ENCODE measurements at regions not wholly inside any gene's neighbourhood (a gene's known extent, or its start where the extent isn't known, plus 50 kb on each side); places are given as distances from the start of the nearest gene placed in this dataset.

DNA sequence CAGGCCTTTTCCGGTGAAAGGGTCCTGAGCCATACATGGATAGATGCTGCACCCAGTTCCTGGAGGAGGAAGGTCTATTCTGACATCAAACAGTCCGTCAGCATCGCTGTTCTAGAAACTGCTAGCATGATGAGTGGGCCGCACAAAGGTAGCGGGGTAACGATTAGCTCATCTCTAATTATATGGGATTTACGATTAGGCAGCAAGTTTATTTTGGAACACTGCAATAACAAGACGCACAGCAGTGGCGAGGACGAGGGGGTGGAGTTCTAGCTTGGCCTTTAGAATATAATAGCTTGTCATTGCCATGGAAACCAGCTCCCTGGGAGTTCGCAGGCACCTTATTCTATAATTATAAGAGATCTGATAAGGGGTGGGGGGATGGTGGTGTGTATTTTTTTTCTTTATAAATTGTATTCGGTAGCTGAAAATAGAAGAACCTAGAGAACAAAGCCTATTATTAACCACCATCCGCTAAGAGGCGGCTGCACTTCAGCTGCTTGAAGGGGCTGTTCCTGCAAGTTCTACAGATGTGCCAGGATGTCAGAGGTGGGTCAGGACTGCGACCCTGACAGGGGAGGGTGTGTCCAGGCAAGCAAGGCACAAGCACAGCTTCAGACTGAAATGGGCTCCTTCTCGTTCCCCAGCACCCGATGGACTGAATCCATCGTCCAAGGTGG lies 311.0 kb downstream of the AGTPBP1 start (continued):
- TF ChIP-seq, protein P1, sequence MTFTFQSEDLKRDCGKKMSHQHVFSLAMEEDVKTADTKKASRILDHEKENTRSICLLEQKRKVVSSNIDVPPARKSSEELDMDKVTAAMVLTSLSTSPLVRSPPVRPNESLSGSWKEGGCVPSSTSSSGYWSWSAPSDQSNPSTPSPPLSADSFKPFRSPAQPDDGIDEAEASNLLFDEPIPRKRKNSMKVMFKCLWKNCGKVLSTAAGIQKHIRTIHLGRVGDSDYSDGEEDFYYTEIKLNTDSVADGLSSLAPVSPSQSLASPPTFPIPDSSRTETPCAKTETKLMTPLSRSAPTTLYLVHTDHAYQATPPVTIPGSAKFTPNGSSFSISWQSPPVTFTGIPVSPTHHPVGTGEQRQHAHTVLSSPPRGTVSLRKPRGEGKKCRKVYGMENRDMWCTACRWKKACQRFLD (tag by site-specific recombination; IDR thresholded peaks at IDR 0.05) = no peak
- TF ChIP-seq ZNF664 (tag by site-specific recombination; IDR thresholded peaks at IDR 0.05) (no peak), ZNF660 (tag by site-specific recombination; IDR thresholded peaks at IDR 0.05) (no peak), MYNN (tag by site-specific recombination; IDR thresholded peaks at IDR 0.05; ENCODE audit: borderline replicate concordance) (peak; percentile 89), KLF8 (tag by site-specific recombination; IDR thresholded peaks at IDR 0.05) (no peak), ZNF239 (tag by site-specific recombination; IDR thresholded peaks at IDR 0.05) (no peak), SP3 (tag by site-specific recombination; IDR thresholded peaks at IDR 0.05) (no peak), ZNF169 (tag by site-specific recombination; IDR thresholded peaks at IDR 0.05) (no peak), ZNF366 (tag by site-specific recombination; conservative IDR thresholded peaks at IDR 0.05) (peak; percentile 64; the same call in 1 of the 2 replicates), ZXDB (tag by site-specific recombination; IDR thresholded peaks at IDR 0.05) (no peak), KLF7 (tag by site-specific recombination; IDR thresholded peaks at IDR 0.05; ENCODE audit: borderline replicate concordance) (no peak), ZNF677 (tag by site-specific recombination; IDR thresholded peaks at IDR 0.05) (no peak), SP7 (tag by site-specific recombination; IDR thresholded peaks at IDR 0.05) (peak; percentile 99), ZNF19 (tag by site-specific recombination; IDR thresholded peaks at IDR 0.05; ENCODE audit: low read depth) (no peak), ZNF341 (tag by site-specific recombination; IDR thresholded peaks at IDR 0.05; ENCODE audit: low read depth) (peak; percentile 50; the same call in 1 of the 2 replicates), ZNF768 (tag by site-specific recombination; IDR thresholded peaks at IDR 0.05) (no peak)
- TF ChIP-seq, protein P2, sequence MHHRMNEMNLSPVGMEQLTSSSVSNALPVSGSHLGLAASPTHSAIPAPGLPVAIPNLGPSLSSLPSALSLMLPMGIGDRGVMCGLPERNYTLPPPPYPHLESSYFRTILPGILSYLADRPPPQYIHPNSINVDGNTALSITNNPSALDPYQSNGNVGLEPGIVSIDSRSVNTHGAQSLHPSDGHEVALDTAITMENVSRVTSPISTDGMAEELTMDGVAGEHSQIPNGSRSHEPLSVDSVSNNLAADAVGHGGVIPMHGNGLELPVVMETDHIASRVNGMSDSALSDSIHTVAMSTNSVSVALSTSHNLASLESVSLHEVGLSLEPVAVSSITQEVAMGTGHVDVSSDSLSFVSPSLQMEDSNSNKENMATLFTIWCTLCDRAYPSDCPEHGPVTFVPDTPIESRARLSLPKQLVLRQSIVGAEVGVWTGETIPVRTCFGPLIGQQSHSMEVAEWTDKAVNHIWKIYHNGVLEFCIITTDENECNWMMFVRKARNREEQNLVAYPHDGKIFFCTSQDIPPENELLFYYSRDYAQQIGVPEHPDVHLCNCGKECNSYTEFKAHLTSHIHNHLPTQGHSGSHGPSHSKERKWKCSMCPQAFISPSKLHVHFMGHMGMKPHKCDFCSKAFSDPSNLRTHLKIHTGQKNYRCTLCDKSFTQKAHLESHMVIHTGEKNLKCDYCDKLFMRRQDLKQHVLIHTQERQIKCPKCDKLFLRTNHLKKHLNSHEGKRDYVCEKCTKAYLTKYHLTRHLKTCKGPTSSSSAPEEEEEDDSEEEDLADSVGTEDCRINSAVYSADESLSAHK (tag by site-specific recombination; IDR thresholded peaks at IDR 0.05) = peak; percentile 100
- TF ChIP-seq, protein P3, sequence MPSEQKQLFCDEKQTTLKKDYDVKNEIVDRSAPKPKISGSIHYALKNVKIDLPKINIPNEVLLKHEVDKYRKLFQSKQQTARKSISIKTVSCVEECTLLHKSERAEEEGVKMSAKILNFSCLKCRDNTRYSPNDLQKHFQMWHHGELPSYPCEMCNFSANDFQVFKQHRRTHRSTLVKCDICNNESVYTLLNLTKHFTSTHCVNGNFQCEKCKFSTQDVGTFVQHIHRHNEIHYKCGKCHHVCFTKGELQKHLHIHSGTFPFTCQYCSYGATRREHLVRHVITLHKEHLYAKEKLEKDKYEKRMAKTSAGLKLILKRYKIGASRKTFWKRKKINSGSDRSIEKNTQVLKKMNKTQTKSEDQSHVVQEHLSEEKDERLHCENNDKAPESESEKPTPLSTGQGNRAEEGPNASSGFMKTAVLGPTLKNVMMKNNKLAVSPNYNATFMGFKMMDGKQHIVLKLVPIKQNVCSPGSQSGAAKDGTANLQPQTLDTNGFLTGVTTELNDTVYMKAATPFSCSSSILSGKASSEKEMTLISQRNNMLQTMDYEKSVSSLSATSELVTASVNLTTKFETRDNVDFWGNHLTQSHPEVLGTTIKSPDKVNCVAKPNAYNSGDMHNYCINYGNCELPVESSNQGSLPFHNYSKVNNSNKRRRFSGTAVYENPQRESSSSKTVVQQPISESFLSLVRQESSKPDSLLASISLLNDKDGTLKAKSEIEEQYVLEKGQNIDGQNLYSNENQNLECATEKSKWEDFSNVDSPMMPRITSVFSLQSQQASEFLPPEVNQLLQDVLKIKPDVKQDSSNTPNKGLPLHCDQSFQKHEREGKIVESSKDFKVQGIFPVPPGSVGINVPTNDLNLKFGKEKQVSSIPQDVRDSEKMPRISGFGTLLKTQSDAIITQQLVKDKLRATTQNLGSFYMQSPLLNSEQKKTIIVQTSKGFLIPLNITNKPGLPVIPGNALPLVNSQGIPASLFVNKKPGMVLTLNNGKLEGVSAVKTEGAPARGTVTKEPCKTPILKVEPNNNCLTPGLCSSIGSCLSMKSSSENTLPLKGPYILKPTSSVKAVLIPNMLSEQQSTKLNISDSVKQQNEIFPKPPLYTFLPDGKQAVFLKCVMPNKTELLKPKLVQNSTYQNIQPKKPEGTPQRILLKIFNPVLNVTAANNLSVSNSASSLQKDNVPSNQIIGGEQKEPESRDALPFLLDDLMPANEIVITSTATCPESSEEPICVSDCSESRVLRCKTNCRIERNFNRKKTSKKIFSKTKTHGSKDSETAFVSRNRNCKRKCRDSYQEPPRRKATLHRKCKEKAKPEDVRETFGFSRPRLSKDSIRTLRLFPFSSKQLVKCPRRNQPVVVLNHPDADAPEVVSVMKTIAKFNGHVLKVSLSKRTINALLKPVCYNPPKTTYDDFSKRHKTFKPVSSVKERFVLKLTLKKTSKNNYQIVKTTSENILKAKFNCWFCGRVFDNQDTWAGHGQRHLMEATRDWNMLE (tag by site-specific recombination; conservative IDR thresholded peaks at IDR 0.05; ENCODE audit: low read depth) = 0 out of 2 replicates have a peak, but pooled peaks have one; percentile 37
- TF ChIP-seq, protein P4, sequence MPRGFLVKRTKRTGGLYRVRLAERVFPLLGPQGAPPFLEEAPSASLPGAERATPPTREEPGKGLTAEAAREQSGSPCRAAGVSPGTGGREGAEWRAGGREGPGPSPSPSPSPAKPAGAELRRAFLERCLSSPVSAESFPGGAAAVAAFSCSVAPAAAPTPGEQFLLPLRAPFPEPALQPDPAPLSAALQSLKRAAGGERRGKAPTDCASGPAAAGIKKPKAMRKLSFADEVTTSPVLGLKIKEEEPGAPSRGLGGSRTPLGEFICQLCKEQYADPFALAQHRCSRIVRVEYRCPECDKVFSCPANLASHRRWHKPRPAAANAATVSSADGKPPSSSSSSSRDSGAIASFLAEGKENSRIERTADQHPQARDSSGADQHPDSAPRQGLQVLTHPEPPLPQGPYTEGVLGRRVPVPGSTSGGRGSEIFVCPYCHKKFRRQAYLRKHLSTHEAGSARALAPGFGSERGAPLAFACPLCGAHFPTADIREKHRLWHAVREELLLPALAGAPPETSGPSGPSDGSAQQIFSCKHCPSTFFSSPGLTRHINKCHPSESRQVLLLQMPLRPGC (tag by site-specific recombination; IDR thresholded peaks at IDR 0.05) = peak; percentile 55; the same call in 1 of the 2 replicates
- TF ChIP-seq, protein P5, sequence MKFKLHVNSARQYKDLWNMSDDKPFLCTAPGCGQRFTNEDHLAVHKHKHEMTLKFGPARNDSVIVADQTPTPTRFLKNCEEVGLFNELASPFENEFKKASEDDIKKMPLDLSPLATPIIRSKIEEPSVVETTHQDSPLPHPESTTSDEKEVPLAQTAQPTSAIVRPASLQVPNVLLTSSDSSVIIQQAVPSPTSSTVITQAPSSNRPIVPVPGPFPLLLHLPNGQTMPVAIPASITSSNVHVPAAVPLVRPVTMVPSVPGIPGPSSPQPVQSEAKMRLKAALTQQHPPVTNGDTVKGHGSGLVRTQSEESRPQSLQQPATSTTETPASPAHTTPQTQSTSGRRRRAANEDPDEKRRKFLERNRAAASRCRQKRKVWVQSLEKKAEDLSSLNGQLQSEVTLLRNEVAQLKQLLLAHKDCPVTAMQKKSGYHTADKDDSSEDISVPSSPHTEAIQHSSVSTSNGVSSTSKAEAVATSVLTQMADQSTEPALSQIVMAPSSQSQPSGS (tag by site-specific recombination; IDR thresholded peaks at IDR 0.05; ENCODE audit: low read depth) = peak; percentile 51
- TF ChIP-seq, protein P6, sequence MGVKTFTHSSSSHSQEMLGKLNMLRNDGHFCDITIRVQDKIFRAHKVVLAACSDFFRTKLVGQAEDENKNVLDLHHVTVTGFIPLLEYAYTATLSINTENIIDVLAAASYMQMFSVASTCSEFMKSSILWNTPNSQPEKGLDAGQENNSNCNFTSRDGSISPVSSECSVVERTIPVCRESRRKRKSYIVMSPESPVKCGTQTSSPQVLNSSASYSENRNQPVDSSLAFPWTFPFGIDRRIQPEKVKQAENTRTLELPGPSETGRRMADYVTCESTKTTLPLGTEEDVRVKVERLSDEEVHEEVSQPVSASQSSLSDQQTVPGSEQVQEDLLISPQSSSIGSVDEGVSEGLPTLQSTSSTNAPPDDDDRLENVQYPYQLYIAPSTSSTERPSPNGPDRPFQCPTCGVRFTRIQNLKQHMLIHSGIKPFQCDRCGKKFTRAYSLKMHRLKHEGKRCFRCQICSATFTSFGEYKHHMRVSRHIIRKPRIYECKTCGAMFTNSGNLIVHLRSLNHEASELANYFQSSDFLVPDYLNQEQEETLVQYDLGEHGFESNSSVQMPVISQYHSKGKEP (tag by site-specific recombination; IDR thresholded peaks at IDR 0.05) = peak; percentile 37; the same call in 1 of the 2 replicates
